Pons (tissue), 1 donor: ENCODE measurements at regions not wholly inside any gene's neighbourhood (a gene's known extent, or its start where the extent isn't known, plus 50 kb on each side); places are given as distances from the start of the nearest gene placed in this dataset.

Experiments used
- DNase-seq: peaks from one replicate; pipeline ENCODE4 v3.0.0-alpha.2; 2016; ENCODE audit warnings: low spot score

- no peak for DNase-seq
Measured at GRCh38 chr14:87725318-87725717, 267.7 kb downstream of the GALC start.

- peak; percentile 49 for DNase-seq
Measured at GRCh38 chr14:87712396-87713090, 280.4 kb downstream of the GALC start.

GRCh38 chr14:87705439-87705896 lies 287.5 kb downstream of the GALC start:
- DNase-seq, result no peak

- DNase-seq, result no peak
Measured at GRCh38 chr14:87698481-87698880, 294.5 kb downstream of the GALC start.

GRCh38 chr14:87696485-87696884 lies 296.5 kb downstream of the GALC start:
- no peak for DNase-seq

- DNase-seq, result no peak
Measured at GRCh38 chr14:87691042-87691881, 301.7 kb downstream of the GALC start.

- no peak for DNase-seq
Measured at GRCh38 chr14:87690076-87690613, 302.8 kb downstream of the GALC start.

- peak; percentile 43 for DNase-seq
Measured at GRCh38 chr14:87688524-87688923, 304.5 kb downstream of the GALC start.

GRCh38 chr14:87687420-87687819 lies 305.6 kb downstream of the GALC start:
- no peak for DNase-seq

- peak; percentile 48 for DNase-seq
Measured at GRCh38 chr14:87686746-87687145, 306.2 kb downstream of the GALC start.

- peak; percentile 34 for DNase-seq
Measured at GRCh38 chr14:87679866-87680265, 313.1 kb downstream of the GALC start.

GRCh38 chr14:87678624-87679023 lies 314.4 kb downstream of the GALC start:
- no peak for DNase-seq

GRCh38 chr14:87676814-87677437 lies 316.1 kb downstream of the GALC start:
- DNase-seq, result no peak

- DNase-seq, result no peak
Measured at GRCh38 chr14:87667659-87668058, 325.3 kb downstream of the GALC start.

- no peak for DNase-seq
Measured at GRCh38 chr14:87656315-87656714, 336.7 kb downstream of the GALC start.

GRCh38 chr14:87652278-87652677 lies 340.7 kb downstream of the GALC start:
- no peak for DNase-seq

- no peak for DNase-seq
Measured at GRCh38 chr14:87644689-87645088, 348.3 kb downstream of the GALC start.

GRCh38 chr14:87643005-87643404 lies 350.0 kb downstream of the GALC start:
- peak; percentile 38 for DNase-seq

- DNase-seq, result no peak
Measured at GRCh38 chr14:87640553-87640952, 352.4 kb downstream of the GALC start.

GRCh38 chr14:87638196-87638595 lies 354.8 kb downstream of the GALC start:
- no peak for DNase-seq

GRCh38 chr14:87635442-87635841 lies 357.5 kb downstream of the GALC start:
- no peak for DNase-seq

- DNase-seq, result no peak
Measured at GRCh38 chr14:87632796-87633195, 360.2 kb downstream of the GALC start.

- no peak for DNase-seq
Measured at GRCh38 chr14:87630846-87631245, 362.1 kb downstream of the GALC start.
